Endothelial cell (in vitro differentiated cells): ENCODE measurements at regions not wholly inside any gene's neighbourhood (a gene's known extent, or its start where the extent isn't known, plus 50 kb on each side); places are given as distances from the start of the nearest gene placed in this dataset.

ENCODE experiments used
- DNase-seq: peaks from one replicate; pipeline ENCODE4 v3.0.0; 2021; ENCODE audit warnings: low spot score
- H3K27ac Mint-ChIP-seq: one replicate; pipeline ENCODE4 v1.8.0; 2021; ENCODE audit warnings: mixed read lengths, inconsistent platforms; ENCODE audit not compliant: unreplicated experiment
- H3K27me3 Mint-ChIP-seq: one replicate; pipeline ENCODE4 v1.8.0; 2021; ENCODE audit warnings: mild to moderate bottlenecking, moderate library complexity, mixed read lengths, inconsistent platforms; ENCODE audit not compliant: unreplicated experiment
- H3K36me3 Mint-ChIP-seq: one replicate; pipeline ENCODE4 v1.8.0; 2021; ENCODE audit warnings: mild to moderate bottlenecking, low read depth, mixed read lengths, inconsistent platforms; ENCODE audit not compliant: unreplicated experiment
- H3K4me1 Mint-ChIP-seq: one replicate; pipeline ENCODE4 v1.8.0; 2021; ENCODE audit warnings: mild to moderate bottlenecking, mixed read lengths, inconsistent platforms; ENCODE audit not compliant: unreplicated experiment
- H3K4me3 Mint-ChIP-seq: one replicate; pipeline ENCODE4 v1.8.0; 2021; ENCODE audit warnings: mild to moderate bottlenecking, mixed read lengths, inconsistent platforms; ENCODE audit not compliant: unreplicated experiment
- H3K9me3 Mint-ChIP-seq: one replicate; pipeline ENCODE4 v1.8.0; 2021; ENCODE audit warnings: mixed read lengths, inconsistent platforms; ENCODE audit not compliant: unreplicated experiment
- TF ChIP-seq, protein P1 (sequence below): fragments of 200-600 bp; sonication (generic); IDR thresholded peaks from one replicate; pipeline ENCODE4 v1.5.0; 2021; ENCODE audit warnings: antibody characterized with exemption; ENCODE audit not compliant: unreplicated experiment

DNA sequence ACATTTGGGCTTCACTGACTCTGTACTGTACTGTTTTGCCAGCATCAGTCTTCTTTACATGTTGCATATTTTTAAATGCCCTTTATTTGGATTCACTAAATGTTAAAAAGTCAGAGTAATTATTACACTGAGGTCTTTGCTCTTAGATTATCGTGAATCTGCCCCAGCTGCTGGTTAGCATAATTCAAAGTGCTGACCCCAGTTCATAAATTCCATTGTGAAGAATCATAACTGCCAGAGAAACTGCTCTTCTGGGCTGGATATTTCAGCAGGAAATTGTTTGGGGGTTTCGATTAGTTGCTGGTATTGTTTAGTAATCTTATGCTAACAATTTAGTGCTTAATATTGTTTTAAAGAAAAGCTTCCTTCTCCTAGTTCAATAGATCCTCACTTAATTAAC, 682.1 kb upstream of the MAP3K7 start:
- no peaks in the 10 kb centered on the region for H3K36me3 Mint-ChIP-seq
- H3K27me3 Mint-ChIP-seq: no peaks in the 10 kb centered on the region
- no peak overlapping the region for H3K4me3 Mint-ChIP-seq
- H3K27ac Mint-ChIP-seq: no peak overlapping the region
- DNase-seq: no peak
- no peaks in the 10 kb centered on the region for H3K4me1 Mint-ChIP-seq
- no peaks in the 10 kb centered on the region for H3K9me3 Mint-ChIP-seq
- TF ChIP-seq, protein P1, sequence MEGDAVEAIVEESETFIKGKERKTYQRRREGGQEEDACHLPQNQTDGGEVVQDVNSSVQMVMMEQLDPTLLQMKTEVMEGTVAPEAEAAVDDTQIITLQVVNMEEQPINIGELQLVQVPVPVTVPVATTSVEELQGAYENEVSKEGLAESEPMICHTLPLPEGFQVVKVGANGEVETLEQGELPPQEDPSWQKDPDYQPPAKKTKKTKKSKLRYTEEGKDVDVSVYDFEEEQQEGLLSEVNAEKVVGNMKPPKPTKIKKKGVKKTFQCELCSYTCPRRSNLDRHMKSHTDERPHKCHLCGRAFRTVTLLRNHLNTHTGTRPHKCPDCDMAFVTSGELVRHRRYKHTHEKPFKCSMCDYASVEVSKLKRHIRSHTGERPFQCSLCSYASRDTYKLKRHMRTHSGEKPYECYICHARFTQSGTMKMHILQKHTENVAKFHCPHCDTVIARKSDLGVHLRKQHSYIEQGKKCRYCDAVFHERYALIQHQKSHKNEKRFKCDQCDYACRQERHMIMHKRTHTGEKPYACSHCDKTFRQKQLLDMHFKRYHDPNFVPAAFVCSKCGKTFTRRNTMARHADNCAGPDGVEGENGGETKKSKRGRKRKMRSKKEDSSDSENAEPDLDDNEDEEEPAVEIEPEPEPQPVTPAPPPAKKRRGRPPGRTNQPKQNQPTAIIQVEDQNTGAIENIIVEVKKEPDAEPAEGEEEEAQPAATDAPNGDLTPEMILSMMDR: no peak

DNA sequence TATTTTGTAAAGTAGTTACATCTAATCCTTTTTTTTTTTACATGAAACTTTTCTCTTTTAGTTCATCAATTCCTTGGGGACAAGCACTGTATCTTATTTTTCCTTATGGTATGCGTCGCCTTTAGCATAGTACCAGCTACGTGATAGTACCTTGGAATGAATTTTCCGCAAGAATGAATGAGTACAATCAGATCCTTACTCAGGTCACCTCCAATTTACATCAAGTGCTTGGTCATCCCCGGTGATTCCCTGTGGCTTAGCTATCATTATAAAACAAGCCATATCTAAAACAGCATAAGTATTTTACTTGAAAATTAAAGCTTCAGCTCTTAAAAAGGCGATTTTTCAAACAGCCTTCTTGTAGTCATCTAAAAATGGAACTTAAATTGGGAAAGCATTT, 680.4 kb upstream of the MAP3K7 start:
- no peaks in the 10 kb centered on the region for H3K27me3 Mint-ChIP-seq
- no peak overlapping the region for H3K27ac Mint-ChIP-seq
- no peaks in the 10 kb centered on the region for H3K36me3 Mint-ChIP-seq
- H3K4me3 Mint-ChIP-seq: no peak overlapping the region
- DNase-seq: no peak
- H3K9me3 Mint-ChIP-seq: no peaks in the 10 kb centered on the region
- TF ChIP-seq, protein P1: no peak
- no peaks in the 10 kb centered on the region for H3K4me1 Mint-ChIP-seq

DNA sequence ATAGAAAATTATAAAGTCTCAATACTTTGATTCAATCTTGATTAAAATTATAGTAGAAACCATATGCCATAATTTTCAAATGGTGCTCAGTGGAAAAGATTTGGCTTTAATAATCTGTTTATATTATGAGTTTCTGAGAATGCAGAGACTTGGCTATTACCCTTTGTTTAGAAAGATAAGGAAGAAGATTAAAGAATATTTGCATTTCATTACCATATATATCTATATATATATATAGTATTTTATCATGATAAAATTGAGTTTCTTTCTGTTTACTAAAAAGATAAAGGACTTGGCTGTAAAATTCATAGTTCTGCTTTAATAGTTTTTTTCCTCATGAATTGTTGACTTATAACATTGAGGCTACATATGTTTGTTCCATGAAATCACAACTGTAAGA, 679.3 kb upstream of the MAP3K7 start:
- H3K4me1 Mint-ChIP-seq: no peaks in the 10 kb centered on the region
- TF ChIP-seq, protein P1: no peak
- H3K4me3 Mint-ChIP-seq: no peak overlapping the region
- H3K27me3 Mint-ChIP-seq: no peaks in the 10 kb centered on the region
- H3K27ac Mint-ChIP-seq: no peak overlapping the region
- H3K9me3 Mint-ChIP-seq: no peaks in the 10 kb centered on the region
- DNase-seq: no peak
- no peaks in the 10 kb centered on the region for H3K36me3 Mint-ChIP-seq

DNA sequence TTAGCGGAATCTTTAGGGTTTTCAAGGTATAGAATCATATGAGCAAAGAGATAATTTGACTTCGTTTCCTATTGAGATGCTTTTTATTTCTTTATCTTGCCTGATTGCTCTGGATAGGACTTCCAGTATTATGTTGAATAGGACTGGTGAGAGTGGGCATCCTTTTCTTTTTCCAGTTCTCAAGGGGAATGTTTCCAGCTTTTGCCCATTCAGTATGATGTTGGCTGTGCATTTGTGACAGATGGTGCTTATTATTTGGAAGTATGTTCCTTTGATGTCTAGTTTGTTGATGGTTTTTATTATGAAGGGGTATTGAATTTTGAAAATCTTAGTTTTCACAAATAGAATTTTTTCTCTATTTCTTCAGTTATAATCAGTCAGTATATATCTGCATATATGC, 656.6 kb upstream of the MAP3K7 start:
- H3K9me3 Mint-ChIP-seq: no peaks in the 10 kb centered on the region

DNA sequence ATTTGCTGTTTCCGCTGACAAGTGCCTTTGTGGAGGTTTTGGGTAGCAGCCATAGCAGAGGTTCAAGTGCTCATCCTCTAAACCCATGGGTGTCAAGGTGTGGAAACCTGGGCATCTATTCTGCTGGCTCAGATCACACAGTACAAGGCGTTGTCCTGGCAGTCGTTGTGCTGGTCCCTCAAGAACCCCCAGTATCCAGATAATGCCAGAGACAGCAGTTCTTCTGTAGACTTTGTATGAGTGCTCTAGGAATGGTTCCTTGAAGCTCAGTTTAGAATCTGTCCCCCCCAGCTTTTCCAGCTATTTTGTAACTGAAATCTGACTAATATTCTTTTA, 655.7 kb upstream of the MAP3K7 start:
- no peak for DNase-seq
- Mint-ChIP-seq H3K9me3 (no peaks in the 10 kb centered on the region), H3K27me3 (no peaks in the 10 kb centered on the region), H3K27ac (no peak overlapping the region), H3K36me3 (no peaks in the 10 kb centered on the region), H3K4me1 (no peaks in the 10 kb centered on the region), H3K4me3 (no peak overlapping the region)
- TF ChIP-seq, protein P1: no peak

More for the DNA sequence above, 656.6 kb upstream of the MAP3K7 start:
- Mint-ChIP-seq H3K27me3 (no peaks in the 10 kb centered on the region), H3K36me3 (no peaks in the 10 kb centered on the region), H3K4me3 (no peak overlapping the region), H3K4me1 (no peaks in the 10 kb centered on the region), H3K27ac (no peak overlapping the region)
- DNase-seq: no peak
- TF ChIP-seq, protein P1: no peak
